ENCODE measurements at regions not wholly inside any gene's neighbourhood (a gene's known extent, or its start where the extent isn't known, plus 50 kb on each side); places are given as distances from the start of the nearest gene placed in this dataset.

DNA sequence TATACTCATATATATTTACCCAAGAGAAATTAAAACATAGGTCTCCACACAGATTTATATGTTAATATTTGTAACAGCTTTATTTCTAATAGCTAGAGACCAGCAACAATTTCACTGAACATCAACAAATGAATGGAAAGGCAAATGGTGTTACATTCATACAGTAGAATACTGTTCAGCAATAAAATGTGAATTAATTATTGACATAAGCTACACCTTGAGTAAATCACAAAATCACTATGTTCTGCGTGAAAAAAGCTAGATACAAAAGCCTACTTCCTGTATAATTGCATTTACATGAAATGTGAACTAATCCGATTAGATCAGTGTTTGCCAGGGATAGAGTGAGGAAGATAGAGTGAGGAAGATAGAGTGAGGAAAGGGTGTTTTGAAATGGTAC, 945.7 kb downstream of the SQOR start:
- ChIA-PET CTCF (ENCODE audit: partially characterized antibody) (interaction anchor here (0.7 kb wide), 1 partner anchor 28 kb away, joined by 3 read pairs; no protein-coding TSS in a partner anchor), POLR2A (ENCODE audit: partially characterized antibody) (no interaction called here)
- Histone ChIP-seq H4K5ac (ENCODE audit: insufficient read length, low read depth, low read length) (no peak overlapping the region), H3K27me3 (replicated peaks in 1 of 4; ENCODE audit: control insufficient read depth in 3 of 4, extremely low read depth in 1 of 4, insufficient read depth in 3 of 4, low read length in 3 of 4) (peaks cover 0 to 1% (median 0%) of the 10 kb centered on the region in 4 experiments; a peak in 1 of 7 replicates), H4K20me1 (replicated peaks in 1 of 2; ENCODE audit: control insufficient read depth in 1 of 2, insufficient read depth in 2 of 2, low read length in 2 of 2) (no peaks in the 10 kb centered on the region), H2BK20ac (ENCODE audit: low read length) (no peak overlapping the region), H3K4me3 (ENCODE audit: extremely low read depth in 1 of 4, insufficient read depth in 2 of 4, low read depth in 3 of 4, low read length in 4 of 4) (no peak overlapping the region), H3K23me2 (ENCODE audit: low read depth, low read length) (no peaks in the 10 kb centered on the region), H3K23ac (ENCODE audit: insufficient read length) (no peak overlapping the region), H4K91ac (replicated peaks; ENCODE audit: insufficient read length, low read length) (no peak overlapping the region), H2BK12ac (ENCODE audit: low read depth, low read length) (no peak overlapping the region), H2BK5ac (ENCODE audit: low read depth, low read length) (no peak overlapping the region), H3K14ac (ENCODE audit: insufficient read length) (no peak overlapping the region), H3K9me3 (ENCODE audit: insufficient read depth in 2 of 2, low read depth in 1 of 2, low read length in 1 of 2) (no peaks in the 10 kb centered on the region), H3K79me1 (ENCODE audit: low read depth, low read length) (no peaks in the 10 kb centered on the region), H3K27ac (ENCODE audit: low read depth, low read length) (no peak overlapping the region), H2BK15ac (ENCODE audit: low read length) (no peak overlapping the region), H3K9ac (replicated peaks in 1 of 4; ENCODE audit: extremely low read depth in 1 of 4, low read depth in 3 of 4, low read length in 3 of 4) (no peak overlapping the region), H3K36me3 (ENCODE audit: control insufficient read depth in 2 of 4, insufficient read depth in 4 of 4, low read length in 3 of 4) (no peaks in the 10 kb centered on the region), H3K4ac (replicated peaks; ENCODE audit: insufficient read length, low read depth, low read length) (no peak overlapping the region), H4K8ac (ENCODE audit: extremely low read depth, insufficient read depth, low read length) (no peak overlapping the region), H3K4me2 (ENCODE audit: insufficient read depth in 1 of 2, low read depth in 2 of 2, low read length in 2 of 2) (no peak overlapping the region), H2AK5ac (ENCODE audit: low read depth, low read length) (no peak overlapping the region), H3K56ac (replicated peaks; ENCODE audit: insufficient read length, low read depth, low read length) (no peak overlapping the region), H3K18ac (ENCODE audit: extremely low read depth, low read length) (no peak overlapping the region), H3K79me2 (ENCODE audit: control insufficient read depth in 1 of 2, insufficient read depth in 2 of 2, low read length in 2 of 2) (no peaks in the 10 kb centered on the region), H3K4me1 (replicated peaks in 1 of 4; ENCODE audit: control insufficient read depth in 3 of 4, insufficient read depth in 4 of 4, low read length in 3 of 4) (no peaks in the 10 kb centered on the region), H2AFZ (ENCODE audit: low read length) (no peak overlapping the region), H2BK120ac (replicated peaks; ENCODE audit: low read depth, low read length) (no peak overlapping the region)
- TF ChIP-seq RFX5 (IDR thresholded peaks at IDR 0.05; ENCODE audit: borderline replicate concordance, low read depth, low read length): no peak
- no peak for DNase-seq (ENCODE audit: low read depth in 1 of 2, low spot score in 2 of 2)
- no peak for FAIRE-seq
- 80% methylated on average over 2 of the region's 2 CpGs; no CpG with 5 or more reads in 1 of the 2 experiments for WGBS, 2 experiments (ENCODE audit: extremely low coverage in 1 of 2, insufficient coverage in 1 of 2, insufficient read length in 1 of 2, insufficient replicate concordance in 2 of 2, low coverage in 1 of 2, low lambda C conversion rate in 2 of 2, missing lambda C conversion rate in 1 of 2)

All from H1 (cell line).